HCEC 1CT (cell line): ENCODE measurements at regions not wholly inside any gene's neighbourhood (a gene's known extent, or its start where the extent isn't known, plus 50 kb on each side); places are given as distances from the start of the nearest gene placed in this dataset.
"Not testable (repeated sequence)": the region's sequence is repeated elsewhere in the genome, so short reads cannot be mapped to it uniquely, and the experiment has no call there.

Experiments
- DNase-seq: peaks from one replicate; pipeline ENCODE4 v3.0.0-alpha.2; 2017

DNA sequence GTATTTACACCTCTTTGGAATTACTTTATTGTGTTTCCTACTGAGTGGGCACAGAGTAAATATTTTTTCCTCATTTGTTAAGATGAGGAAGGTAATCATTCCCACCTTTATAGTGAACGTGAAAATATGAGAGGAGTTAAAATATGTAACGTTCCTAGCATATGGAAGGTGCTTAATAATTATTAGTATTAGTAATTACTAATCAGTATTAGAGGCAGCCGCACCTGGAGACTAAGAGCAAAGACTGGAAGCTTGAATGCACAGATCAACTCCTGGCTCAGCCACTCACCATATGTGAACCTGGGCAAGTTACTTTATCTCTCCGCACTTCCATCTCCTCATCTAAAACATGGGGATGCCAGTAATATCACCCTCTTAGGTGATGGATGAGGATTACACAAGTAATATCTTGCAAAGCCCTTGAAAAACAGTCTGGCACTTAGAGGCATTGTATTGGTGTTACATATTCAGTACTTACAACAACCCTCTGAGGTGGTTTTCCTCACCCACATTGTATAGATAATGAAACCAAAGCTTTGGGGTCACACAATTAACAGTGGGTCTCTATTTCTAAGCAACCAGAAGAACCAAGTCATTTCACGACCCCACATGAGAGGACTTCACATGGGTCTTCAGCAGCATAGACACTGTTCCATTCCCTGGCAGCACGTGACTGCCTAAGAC, 100.3 kb upstream of the KCTD1 start:
- DNase-seq, result no peak

DNA sequence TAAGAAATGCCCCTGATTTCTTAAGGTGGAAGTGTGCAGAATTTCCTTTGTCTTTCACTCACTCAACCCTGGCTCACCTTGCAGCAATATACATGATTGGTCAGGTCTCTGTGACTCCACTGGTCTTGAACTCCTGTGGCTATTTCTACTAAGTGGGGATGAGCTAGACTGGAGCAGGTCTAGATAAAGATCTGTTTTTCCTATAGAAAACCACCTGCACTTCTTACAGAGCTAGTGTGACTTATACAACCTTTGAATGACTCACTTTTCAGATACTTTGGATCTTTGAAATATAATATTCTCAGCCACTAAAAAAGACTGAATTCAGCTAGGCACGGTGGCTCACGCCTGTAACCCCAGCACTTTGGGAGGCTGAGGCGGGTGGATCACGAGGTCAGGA, 98.5 kb upstream of the KCTD1 start:
- DNase-seq, result no peak

DNA sequence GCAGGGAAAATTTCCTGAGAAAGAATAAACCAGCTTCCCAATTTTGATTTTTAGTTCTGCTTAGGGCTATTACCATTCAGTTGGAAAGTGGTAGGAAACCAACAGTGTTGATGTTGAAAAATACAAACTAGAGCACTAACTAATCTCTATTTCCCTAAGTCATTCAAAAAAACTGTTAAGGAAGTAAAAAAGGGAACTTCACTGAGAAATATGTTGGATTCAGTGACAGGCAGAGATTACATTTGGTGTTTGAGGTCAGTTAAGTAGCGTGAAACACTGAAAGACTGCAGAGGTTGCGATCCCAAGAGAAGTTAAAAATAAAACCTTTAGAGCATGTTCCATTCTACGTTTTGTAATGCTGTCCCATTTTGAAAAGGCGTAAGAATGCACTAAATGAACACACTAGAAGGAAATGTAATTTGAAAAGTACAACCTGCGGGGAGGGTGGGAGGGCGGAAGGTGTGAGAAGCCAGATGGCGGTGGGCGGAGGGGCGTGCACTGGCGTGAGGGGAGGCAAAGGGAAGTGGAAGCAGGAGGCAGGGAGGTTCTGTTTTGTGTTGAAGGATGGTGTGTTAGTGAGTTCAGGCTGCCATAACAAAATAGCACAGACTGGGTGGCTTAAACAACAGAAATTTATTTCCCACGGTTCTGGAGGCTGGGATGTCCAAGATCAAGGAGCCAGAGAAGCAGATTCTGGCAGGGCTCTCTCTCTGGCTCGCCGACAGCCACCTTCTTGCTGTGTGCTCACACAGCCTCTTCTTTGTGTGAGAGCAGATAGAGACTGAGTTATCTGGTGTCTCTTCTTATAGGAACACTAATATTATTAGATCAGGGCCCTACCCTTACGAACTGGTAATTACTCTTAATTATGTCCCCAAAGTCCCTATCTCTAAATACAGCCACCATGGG, 94.3 kb upstream of the KCTD1 start:
- no peak for DNase-seq

DNA sequence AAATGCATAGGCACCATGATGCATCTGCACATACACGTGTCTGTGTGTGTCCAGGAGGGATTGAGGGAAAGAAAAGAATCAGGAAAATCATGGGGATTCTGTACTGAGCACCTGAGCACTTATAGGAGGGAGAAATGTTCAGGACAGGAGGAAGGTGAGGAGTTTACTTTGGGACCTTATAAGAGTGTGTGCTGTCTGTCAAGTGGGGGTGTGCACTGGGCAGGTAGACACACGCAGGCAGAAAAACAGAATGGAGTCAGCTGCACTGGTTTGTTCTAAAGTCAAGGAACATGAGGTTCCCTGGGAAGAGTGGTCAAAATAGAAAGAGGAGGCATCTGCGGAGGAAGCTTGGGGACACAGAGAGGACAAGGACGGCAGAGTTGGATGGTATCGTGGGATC, 92.2 kb upstream of the KCTD1 start:
- no peak for DNase-seq

DNA sequence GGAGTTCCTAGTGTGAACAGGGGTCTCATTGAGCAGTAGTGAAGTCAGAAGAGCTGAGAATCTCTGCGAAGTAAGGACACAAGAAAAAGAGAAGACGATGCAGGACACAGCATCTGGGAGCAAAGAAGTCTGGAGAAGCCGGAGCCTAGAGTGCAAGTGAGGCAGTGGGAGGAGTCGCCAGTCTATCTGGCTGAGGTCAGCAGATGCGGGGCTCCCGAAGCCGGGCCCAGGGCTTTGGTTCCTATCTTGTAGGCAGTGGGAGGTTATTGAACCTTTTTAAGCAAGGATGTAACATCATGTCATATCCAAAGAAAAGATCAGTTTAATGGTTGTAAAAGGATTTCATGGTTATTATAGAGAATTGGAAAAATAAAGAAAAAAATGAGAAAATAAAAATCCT, 90.8 kb upstream of the KCTD1 start:
- DNase-seq, result no peak

DNA sequence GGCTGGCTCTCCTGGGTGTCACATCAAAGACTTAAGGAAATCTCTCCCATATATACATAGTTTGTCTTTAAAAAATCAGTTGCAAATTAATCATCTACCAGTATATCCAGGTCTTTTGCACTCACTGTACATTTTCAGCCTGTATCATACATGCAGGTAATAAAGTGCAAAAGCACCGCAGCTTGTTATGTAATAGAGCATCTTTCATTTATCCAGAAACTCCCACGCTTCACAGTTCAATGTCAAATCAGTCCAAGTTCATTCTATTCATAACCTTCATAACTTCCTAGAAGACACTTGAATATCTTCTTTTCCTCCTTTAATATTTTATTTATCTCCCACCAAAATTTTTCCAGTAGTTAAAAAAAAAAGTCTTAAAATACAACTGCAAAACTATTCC, 89.6 kb upstream of the KCTD1 start:
- DNase-seq, result no peak

DNA sequence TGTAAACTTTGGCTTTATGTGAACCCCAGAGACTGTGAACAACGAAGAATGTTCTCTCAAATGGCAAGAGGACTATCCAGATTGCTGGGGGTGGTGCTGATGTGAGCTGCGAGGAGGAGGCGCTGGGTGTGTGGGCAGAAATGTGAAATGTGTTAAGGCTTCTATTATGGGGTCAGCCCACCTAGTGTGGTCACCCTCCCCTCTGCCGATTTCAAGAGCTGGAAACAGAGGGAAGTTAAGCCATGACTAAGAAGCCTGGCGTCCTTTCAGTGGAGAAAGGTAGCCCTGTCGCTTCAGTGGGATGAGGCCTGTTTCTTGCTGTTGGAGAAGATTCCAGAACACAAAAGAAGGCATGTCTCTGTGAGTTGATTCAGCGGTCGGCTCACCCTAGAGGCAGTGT, 89.0 kb upstream of the KCTD1 start:
- DNase-seq, result no peak

DNA sequence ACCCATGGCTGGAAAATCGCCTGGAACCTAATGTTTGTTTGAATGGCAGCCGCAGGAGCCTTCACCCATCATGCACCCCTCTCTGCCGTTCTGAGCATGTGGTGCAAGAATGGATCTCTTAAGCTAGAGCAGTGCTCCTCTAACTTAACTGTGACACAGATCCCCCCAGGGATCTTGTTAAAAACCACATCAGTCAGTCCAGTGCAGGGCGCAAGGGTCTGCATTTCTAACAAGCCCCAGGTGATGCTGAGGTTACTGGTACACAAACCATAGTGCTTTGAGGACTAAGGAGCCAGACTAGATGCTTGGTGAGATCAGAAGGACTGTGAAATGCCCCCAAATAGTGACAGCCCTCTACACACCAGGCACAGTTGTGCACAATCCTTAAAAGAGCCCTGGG, 87.1 kb upstream of the KCTD1 start:
- no peak for DNase-seq

DNA sequence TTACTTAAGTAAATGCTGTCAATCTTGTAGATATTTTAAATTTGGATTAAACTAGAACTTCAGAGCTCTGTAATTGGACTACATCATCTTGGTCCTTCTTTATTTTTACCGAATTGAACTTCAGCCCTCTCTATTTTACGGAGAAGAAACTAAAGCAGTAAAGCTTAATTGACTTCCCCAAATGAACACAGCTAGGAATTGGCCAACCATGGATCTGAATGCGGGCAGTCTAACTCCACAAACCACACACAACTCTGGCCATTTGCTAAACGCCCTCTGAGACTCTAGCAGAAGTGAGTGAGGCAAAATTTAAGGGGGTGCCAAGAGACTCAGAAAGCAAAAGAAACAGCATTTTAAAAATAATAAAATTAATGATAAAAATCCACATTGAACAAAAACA, 86.3 kb upstream of the KCTD1 start:
- no peak for DNase-seq

DNA sequence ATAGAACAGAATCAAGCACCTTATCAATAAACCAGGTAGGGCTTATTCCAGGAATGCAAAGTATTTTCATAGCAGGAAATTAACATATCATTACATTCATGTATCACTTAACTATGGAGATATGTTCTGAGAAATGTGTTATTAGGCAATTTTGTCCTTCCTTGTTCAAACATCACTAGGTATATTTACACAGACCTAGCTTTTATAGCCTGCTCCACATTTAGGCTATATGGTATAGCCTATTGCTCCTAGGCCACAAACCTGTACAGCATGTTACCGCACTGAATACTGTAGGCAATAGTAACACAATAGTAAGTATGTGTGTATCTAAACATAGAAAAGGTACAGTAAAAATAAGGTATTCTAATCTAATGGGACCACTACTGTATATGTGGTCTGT, 82.8 kb upstream of the KCTD1 start:
- no peak for DNase-seq

DNA sequence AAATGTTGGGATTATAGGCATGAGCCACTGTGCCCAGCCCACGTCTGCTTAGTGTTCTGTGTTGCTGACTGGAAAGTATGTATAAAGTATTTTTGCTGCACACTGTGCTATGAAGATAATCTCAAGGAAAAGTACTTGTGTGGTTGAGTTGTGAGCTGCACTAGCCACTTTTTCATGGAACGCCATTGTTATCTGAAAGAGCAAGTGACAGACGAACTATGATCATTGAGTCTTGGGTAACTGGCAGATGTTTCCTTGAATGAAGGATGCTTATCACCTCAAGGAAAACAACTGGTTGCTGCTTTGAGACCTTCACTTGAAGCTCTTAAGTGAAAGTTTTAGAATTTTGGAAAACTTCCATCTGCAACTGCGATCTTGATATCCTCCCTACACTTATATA, 82.2 kb upstream of the KCTD1 start:
- no peak for DNase-seq

DNA sequence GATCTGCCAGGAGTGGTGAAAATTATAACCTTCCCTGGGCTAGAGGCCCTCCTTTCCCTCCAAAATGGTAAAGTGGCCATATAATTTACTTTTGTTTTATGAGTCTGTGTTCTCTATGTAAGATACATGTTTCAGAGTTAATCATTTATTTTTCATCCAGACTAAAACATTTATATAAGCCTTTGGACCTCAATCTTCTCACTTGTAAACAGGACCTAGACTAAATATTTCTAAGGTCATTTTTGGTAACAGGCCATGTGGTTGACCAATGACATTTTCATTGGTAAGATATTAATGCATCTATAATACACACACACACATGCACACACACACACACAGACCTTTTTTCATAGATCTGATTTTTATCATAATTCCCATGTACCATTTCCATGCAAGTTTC, 79.7 kb upstream of the KCTD1 start:
- DNase-seq, result no peak

DNA sequence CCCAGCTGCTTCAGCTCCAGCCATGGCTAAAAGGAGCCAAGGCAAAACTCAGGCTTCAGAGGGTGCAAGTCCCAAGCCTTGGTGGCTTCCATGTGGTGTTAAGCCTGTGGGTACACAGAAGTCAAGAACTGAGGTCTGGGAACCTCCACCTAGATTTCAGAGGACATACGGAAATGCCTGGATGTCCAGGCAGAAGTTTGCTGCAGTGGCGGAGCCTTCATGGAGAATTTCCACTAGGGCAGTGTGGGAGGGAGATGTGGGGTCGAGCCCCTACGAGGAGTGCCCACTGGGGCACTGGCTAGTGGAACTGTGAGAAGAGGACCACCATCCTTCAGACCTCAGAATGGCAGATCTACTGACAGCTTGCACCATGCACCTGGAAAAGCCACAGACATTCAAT, 76.1 kb upstream of the KCTD1 start:
- DNase-seq, result no peak

DNA sequence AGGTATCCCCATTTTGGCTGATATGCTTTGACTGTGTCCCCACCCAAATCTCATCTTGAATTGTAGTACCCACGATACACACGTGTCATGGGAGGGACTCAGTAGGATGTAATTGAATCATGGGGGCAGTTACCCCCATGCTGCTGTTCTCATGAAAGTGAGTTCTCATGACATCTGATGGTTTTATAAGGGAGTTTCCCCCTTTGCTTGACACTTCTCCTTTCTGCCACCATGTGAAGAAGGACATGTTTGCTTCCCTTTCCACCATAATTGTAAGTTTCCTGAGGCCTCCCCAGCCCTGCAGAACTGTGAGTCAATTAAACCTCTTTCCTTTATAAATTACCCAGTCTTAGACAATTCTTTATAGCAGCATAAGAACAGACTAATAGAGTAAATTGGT, 75.0 kb upstream of the KCTD1 start:
- DNase-seq, result not testable (repeated sequence)

DNA sequence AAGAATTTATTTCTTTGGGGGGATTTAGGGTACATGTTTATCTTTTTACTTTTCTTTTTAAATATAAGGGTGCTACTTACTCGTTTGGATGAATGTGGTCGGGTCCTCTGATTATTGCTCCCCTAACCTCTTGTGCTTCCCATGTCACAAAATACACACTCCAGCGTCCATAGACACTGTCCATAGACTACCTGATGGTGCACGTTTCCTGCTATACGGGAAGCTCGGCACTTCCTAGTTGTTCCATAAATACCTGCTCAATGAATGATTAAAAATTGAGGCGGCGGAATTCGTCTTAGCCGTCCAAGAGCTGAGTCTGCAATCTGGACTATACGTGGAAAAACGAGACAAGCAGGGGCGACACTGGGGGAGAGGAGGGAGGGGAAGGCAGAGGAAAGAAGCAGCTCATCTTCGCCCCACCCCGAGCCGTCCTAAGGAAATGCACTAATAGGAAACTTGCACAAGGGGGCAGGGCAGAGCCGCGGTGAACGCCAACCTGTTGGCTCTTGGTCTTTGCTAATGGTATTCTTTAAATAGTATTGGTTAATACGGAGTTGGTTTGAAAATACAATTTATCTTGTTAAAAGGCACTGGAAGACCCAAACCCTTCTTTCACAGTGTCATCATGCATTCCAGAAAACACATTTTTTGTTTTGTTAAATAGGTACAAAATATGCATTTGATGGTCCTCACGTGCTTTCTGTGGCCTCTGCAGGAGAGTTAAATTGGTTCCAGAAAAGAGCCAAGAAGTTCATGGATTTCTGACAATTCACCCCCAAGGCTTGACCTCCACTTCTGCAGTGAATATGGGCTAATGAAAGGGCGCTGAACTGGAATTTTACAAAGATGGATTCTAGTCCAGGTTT, 73.0 kb upstream of the KCTD1 start:
- DNase-seq, result peak; percentile 21

DNA sequence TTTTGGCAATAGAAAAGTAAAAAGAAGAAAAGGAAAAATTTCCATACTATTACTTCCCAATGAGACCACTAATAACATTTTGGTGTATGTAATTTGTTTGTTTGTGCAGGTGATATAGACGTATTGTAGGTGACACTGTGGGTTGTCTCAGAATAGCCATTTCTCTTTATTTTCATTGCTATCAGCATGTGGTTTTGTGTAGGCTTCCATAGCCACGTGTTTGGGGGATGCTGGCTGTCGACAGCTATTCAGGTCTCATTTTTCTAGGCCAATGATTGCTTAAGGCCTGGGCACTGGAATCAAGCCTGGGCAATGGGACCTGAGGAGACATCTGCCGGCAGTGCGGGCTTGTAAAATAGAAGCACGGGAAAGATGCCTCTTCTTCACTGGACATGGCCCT, 71.0 kb upstream of the KCTD1 start:
- no peak for DNase-seq

DNA sequence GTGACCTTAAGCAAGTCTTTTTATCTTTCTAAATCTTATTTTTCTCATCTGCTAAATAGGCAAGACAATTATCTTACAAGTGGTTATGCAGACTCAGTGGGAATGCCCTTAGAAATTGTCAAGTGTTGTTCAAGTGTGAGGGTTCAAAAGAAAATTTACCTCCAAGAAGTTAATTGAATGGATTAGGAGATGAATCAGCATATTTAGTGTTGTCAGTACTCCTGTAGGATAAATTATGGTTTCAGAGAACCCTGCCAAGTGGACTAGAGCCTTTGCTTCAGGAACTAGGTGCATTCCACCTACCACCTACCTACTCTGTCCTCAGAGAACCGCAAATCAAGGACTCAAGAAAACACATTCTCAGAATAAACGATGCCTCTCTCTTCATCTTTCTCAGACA, 69.8 kb upstream of the KCTD1 start:
- DNase-seq, result no peak

DNA sequence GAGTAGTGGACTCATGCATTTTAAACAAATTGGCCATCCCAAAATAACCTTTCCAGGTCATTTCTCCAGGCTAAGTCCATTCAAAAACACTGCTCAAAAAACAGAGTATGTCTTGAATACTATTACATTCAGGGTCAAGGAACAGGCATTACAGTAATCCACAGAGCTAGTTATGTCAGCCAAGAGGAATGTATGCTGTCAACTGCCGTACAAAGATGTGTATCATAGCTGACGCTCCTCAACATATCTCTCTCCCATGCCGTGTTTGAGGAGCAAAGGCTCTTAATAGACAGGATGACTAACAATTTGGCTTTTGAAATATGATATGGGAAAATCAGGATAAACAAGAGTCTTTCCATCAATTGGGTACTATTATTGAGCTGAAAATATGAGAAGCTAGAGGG, 68.8 kb upstream of the KCTD1 start:
- DNase-seq, result peak; percentile 94

DNA sequence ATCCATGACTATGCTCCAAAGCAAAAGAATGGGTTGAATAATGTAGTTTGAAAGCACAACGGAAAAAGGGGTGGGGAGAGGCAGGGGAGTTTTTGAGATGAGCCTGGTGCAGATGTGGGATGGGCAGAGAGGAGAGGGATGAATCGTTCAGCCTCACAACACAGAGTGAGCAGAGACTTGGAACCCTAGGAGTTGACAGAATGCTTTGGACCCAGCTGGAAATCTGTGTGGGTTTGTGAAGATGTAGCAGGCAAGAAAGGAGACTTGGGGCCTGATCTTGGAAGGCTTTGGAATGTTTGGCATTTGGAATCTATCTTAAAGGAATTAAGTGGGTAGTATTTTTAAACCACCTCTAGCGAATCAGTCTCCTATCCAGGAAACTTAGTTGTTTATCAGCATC, 66.0 kb upstream of the KCTD1 start:
- DNase-seq, result no peak
